Naive thymus-derived CD4-positive, alpha-beta T cell (primary cell): ENCODE measurements at regions not wholly inside any gene's neighbourhood (a gene's known extent, or its start where the extent isn't known, plus 50 kb on each side); places are given as distances from the start of the nearest gene placed in this dataset.

ENCODE experiments used
- ATAC-seq: fragments of 150-1000 bp; cut with Tn5 transposase; 2 replicates; pipeline ENCODE4 v1.10.0; 2021; ENCODE audit warnings: mild to moderate bottlenecking, moderate library complexity
- CTCF ChIA-PET: fragments of 350-600 bp; sonication (Branson Sonifier 250); formaldehyde crosslinking; loops from one replicate; lab custom pipeline; 2021; ENCODE audit warnings: antibody characterized with exemption; lab: Charles Lee
- POLR2A ChIA-PET: fragments of 350-600 bp; sonication (Branson Sonifier 250); formaldehyde crosslinking; loops from one replicate; lab custom pipeline; 2021; ENCODE audit warnings: antibody characterized with exemption, inconsistent platforms; lab: Charles Lee
- DNase-seq, 9 donors: peaks; one replicate each; pipeline versions ENCODE4 v3.0.0 to v3.0.0-alpha.2; 2020 to 2022; ENCODE audit warnings: mixed read lengths in 1 of 9
- H3K27ac ChIP-seq: one replicate; pipeline ENCODE4 v1.7.0; 2013; ENCODE audit warnings: mild to moderate bottlenecking, low read depth, low read length, moderate library complexity
- H3K27me3 ChIP-seq, 2 donors: one replicate each; pipeline ENCODE4 v1.7.0; 2013; ENCODE audit warnings: low read length in 2 of 2, mild to moderate bottlenecking in 2 of 2, moderate library complexity in 2 of 2; ENCODE audit not compliant: control insufficient read depth in 2 of 2, insufficient read depth in 2 of 2
- H3K36me3 ChIP-seq, 3 experiments: 1 replicate in 2 of 3; 2 replicates in 1 of 3; pipeline ENCODE4 v1.7.0; 2013; ENCODE audit warnings: low read length in 3 of 3, mild to moderate bottlenecking in 3 of 3, moderate library complexity in 1 of 3; ENCODE audit not compliant: insufficient read depth in 3 of 3, control insufficient read depth in 2 of 3
- H3K4me1 ChIP-seq, 2 donors: one replicate each; pipeline ENCODE4 v1.7.0; 2013; ENCODE audit warnings: low read length in 2 of 2, mild to moderate bottlenecking in 2 of 2, moderate library complexity in 1 of 2; ENCODE audit not compliant: control insufficient read depth in 2 of 2, insufficient read depth in 2 of 2
- H3K4me3 ChIP-seq: 2 replicates; pipeline ENCODE4 v1.7.0; 2013; ENCODE audit warnings: mild to moderate bottlenecking, low read length
- H3K9me3 ChIP-seq, 3 experiments: 1 replicate in 2 of 3; 2 replicates in 1 of 3; pipeline ENCODE4 v1.7.0; 2013; ENCODE audit warnings: low read length in 3 of 3; ENCODE audit not compliant: control insufficient read depth in 2 of 3
- H3K27ac Mint-ChIP-seq, 9 donors: one replicate each; pipeline ENCODE4 v1.8.0; 2020 to 2022; ENCODE audit warnings: mixed read lengths in 9 of 9, mild to moderate bottlenecking in 8 of 9, moderate library complexity in 5 of 9, inconsistent platforms in 2 of 9
- H3K27me3 Mint-ChIP-seq, 5 donors: one replicate each; pipeline ENCODE4 v1.8.0; 2021 to 2022; ENCODE audit warnings: mixed read lengths in 5 of 5, mild to moderate bottlenecking in 1 of 5
- H3K36me3 Mint-ChIP-seq, 5 donors: one replicate each; pipeline ENCODE4 v1.8.0; 2020 to 2022; ENCODE audit warnings: mixed read lengths in 5 of 5, mild to moderate bottlenecking in 3 of 5, inconsistent platforms in 1 of 5
- H3K4me1 Mint-ChIP-seq, 7 donors: one replicate each; pipeline ENCODE4 v1.8.0; 2020 to 2022; ENCODE audit warnings: mixed read lengths in 7 of 7, mild to moderate bottlenecking in 3 of 7, inconsistent platforms in 1 of 7
- H3K4me3 Mint-ChIP-seq, 10 donors: one replicate each; pipeline ENCODE4 v1.8.0; 2020 to 2022; ENCODE audit warnings: mild to moderate bottlenecking in 10 of 10, mixed read lengths in 10 of 10, moderate library complexity in 6 of 10, inconsistent platforms in 2 of 10
- H3K9me3 Mint-ChIP-seq, 11 donors: one replicate each; pipeline ENCODE4 v1.8.0; 2020 to 2022; ENCODE audit warnings: mixed read lengths in 11 of 11, mild to moderate bottlenecking in 4 of 11, inconsistent platforms in 1 of 11, moderate library complexity in 1 of 11
- intact Hi-C, 2 donors: fragments of 100-400 bp; cut with micrococcal nuclease; formaldehyde crosslinking; loops; one replicate each; pipeline ENCODE4 v1.15.1; 2023

DNA sequence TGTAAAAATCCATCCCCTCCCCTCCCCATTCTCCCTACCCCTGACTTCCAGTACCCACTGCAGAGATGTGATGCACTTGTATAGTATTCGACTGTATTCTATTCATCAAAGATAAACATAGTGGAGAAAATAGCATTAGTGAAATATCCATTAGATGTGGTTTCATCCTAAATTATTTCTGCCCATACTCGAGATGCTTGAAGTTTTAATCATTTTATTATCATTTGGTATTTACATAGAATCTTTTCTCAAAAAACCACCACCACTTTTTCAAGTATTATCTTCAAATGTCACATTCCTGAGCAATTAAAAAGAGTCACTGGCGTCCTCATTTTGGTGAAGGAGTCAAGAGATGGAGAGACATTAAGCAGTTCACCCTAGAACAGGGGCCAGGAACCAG is 181.9 kb downstream of the HAO1 start:
- no peaks in the 10 kb centered on the region for H3K36me3 ChIP-seq
- no peak overlapping the region for H3K4me3 ChIP-seq
- Mint-ChIP-seq H3K4me1 (no peaks in the 10 kb centered on the region), H3K27me3 (no peaks in the 10 kb centered on the region), H3K27ac (no peak overlapping the region), H3K9me3 (peaks cover 0 to 7% (median 2%) of the 10 kb centered on the region in 11 donors), H3K36me3 (no peaks in the 10 kb centered on the region), H3K4me3 (no peak overlapping the region)
- ChIA-PET CTCF (no interaction called here), POLR2A (no interaction called here)
- intact Hi-C loops: no loop called here
- H3K4me1 ChIP-seq: no peaks in the 10 kb centered on the region
- H3K27me3 ChIP-seq: no peaks in the 10 kb centered on the region
- ATAC-seq (no peak), DNase-seq (no peak)
- no peaks in the 10 kb centered on the region for H3K9me3 ChIP-seq
- no peak overlapping the region for H3K27ac ChIP-seq

DNA sequence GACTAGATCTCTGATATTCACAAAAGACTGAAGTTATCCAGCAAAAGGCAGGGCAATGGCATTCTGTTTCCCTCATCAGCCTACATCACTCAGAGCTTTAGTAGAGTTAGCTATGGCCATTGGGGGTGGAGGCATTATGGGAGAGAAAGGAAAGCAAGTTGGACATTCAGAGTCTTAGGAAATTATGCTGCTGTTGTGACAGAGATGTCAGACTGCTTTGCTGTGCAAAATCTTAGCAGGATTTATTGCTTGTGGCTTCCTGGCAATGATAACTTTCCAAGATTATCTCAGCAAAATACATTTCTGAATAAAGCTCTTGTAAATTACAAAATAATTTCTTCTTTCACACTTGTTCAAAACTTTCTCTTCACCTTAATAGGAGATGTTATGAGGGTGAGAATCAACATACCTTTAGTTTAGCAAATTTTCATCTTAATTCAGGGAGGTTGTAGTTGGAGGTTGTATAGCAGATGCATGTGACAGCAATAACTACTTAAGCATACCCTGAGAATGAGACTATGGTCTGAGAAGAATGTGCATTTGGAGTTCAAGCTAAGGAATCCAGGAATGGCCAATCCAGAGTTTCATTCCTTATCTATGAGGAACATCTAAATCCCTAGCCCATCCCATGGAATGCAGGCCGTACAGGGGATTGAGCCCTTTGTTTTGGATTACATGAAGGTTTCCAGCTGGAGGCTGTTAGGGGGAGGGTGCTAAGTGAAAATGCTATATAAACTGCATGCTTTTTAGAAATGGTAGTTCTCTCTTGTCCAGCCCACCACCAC is 179.8 kb downstream of the HAO1 start:
- Histone ChIP-seq H3K27me3 (no peaks in the 10 kb centered on the region), H3K27ac (no peak overlapping the region), H3K9me3 (no peaks in the 10 kb centered on the region), H3K36me3 (no peaks in the 10 kb centered on the region), H3K4me3 (no peak overlapping the region), H3K4me1 (no peaks in the 10 kb centered on the region)
- ATAC-seq (no peak), DNase-seq (no peak)
- H3K9me3 Mint-ChIP-seq: peaks cover 0 to 6% (median 2%) of the 10 kb centered on the region in 11 donors
- no peaks in the 10 kb centered on the region for H3K36me3 Mint-ChIP-seq
- ChIA-PET CTCF (no interaction called here), POLR2A (no interaction called here)
- peaks cover 0 to 6% (median 0%) of the 10 kb centered on the region in 7 donors for H3K4me1 Mint-ChIP-seq
- no peaks in the 10 kb centered on the region for H3K27me3 Mint-ChIP-seq
- H3K27ac Mint-ChIP-seq: no peak overlapping the region
- no peak overlapping the region for H3K4me3 Mint-ChIP-seq
- intact Hi-C loops: no loop called here

- peaks cover 0 to 4% (median 0%) of the 10 kb centered on the region in 3 experiments for H3K9me3 ChIP-seq
- Mint-ChIP-seq H3K36me3 (no peaks in the 10 kb centered on the region), H3K4me1 (peaks cover 0 to 6% (median 0%) of the 10 kb centered on the region in 7 donors), H3K27ac (no peak overlapping the region), H3K4me3 (no peak overlapping the region), H3K27me3 (no peaks in the 10 kb centered on the region), H3K9me3 (peaks cover 0 to 11% (median 5%) of the 10 kb centered on the region in 11 donors)
- no peaks in the 10 kb centered on the region for H3K4me1 ChIP-seq
- CTCF ChIA-PET: no interaction called here
- intact Hi-C loops: no loop called here
- H3K27me3 ChIP-seq: no peaks in the 10 kb centered on the region
- DNase-seq: no peak
- POLR2A ChIA-PET: no interaction called here
- no peak for ATAC-seq
- H3K4me3 ChIP-seq: no peak overlapping the region
- no peak overlapping the region for H3K27ac ChIP-seq
- H3K36me3 ChIP-seq: no peaks in the 10 kb centered on the region
These were observed 175.0 kb downstream of the HAO1 start for GRCh38 chr20:7765221-7765620.

GRCh38 chr20:7770046-7770445 is 170.2 kb downstream of the HAO1 start:
- Histone ChIP-seq H3K4me1 (no peaks in the 10 kb centered on the region), H3K27ac (no peak overlapping the region), H3K4me3 (no peak overlapping the region), H3K9me3 (peaks cover 0 to 4% (median 0%) of the 10 kb centered on the region in 3 experiments), H3K27me3 (no peaks in the 10 kb centered on the region), H3K36me3 (no peaks in the 10 kb centered on the region)
- ChIA-PET POLR2A (no interaction called here), CTCF (no interaction called here)
- ATAC-seq (no peak), DNase-seq (no peak)
- intact Hi-C loops: no loop called here
- Mint-ChIP-seq H3K4me1 (peaks cover 0 to 9% (median 0%) of the 10 kb centered on the region in 7 donors), H3K9me3 (peaks cover 2 to 15% (median 6%) of the 10 kb centered on the region in 11 donors), H3K36me3 (peaks cover 0 to 2% (median 0%) of the 10 kb centered on the region in 5 donors), H3K27me3 (peaks cover 0 to 4% (median 0%) of the 10 kb centered on the region in 5 donors), H3K4me3 (no peak overlapping the region), H3K27ac (no peak overlapping the region)

DNA sequence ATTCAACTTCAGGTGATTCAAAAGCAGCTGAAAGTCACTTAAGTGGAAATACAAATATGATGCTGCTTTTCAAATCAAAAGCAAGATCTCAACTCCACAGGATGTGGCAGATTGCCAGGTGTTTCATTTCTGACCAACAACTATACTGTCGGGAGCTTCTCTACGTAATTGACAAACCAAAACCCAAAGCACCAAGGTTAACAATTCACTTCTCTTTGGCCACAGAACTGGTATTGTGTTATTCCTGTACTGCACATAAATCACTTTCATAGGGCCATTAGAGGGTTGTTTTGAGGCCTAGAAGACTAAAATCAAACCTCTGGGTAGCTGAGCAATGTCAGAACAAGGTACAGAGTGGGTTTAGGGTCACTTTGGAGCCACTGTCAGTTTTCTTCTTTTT is 169.7 kb downstream of the HAO1 start:
- H3K27ac ChIP-seq: no peak overlapping the region
- no peak for ATAC-seq
- Mint-ChIP-seq H3K9me3 (peaks cover 2 to 15% (median 6%) of the 10 kb centered on the region in 11 donors), H3K36me3 (peaks cover 0 to 2% (median 0%) of the 10 kb centered on the region in 5 donors), H3K4me1 (peaks cover 0 to 8% (median 0%) of the 10 kb centered on the region in 7 donors), H3K27me3 (peaks cover 0 to 4% (median 0%) of the 10 kb centered on the region in 5 donors), H3K27ac (no peak overlapping the region), H3K4me3 (no peak overlapping the region)
- intact Hi-C loops: no loop called here
- H3K4me1 ChIP-seq: no peaks in the 10 kb centered on the region
- CTCF ChIA-PET: no interaction called here
- H3K36me3 ChIP-seq: no peaks in the 10 kb centered on the region
- POLR2A ChIA-PET: no interaction called here
- peaks cover 0 to 4% (median 0%) of the 10 kb centered on the region in 3 experiments for H3K9me3 ChIP-seq
- no peaks in the 10 kb centered on the region for H3K27me3 ChIP-seq
- H3K4me3 ChIP-seq: no peak overlapping the region
- no peak for DNase-seq

DNA sequence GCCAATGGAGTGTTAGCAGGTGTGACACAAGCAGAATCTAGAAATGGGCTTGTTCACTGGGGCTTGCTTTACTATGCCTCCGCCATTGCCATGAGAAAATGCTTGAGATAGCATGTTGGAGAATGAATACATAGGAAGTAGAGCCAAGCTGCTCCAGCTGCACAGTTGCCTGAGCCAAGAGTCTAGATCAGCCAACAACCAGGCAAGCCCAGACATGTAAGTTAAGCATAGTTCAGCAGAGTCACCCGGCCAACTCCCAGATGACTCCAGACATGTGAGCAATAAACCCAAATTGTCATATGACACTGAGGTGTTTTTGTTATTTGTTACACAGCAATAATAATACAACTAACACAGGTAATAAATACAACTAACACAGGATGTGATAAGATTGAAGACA is 167.9 kb downstream of the HAO1 start:
- peaks cover 0 to 8% (median 0%) of the 10 kb centered on the region in 7 donors for H3K4me1 Mint-ChIP-seq
- intact Hi-C loops: no loop called here
- POLR2A ChIA-PET: no interaction called here

DNA sequence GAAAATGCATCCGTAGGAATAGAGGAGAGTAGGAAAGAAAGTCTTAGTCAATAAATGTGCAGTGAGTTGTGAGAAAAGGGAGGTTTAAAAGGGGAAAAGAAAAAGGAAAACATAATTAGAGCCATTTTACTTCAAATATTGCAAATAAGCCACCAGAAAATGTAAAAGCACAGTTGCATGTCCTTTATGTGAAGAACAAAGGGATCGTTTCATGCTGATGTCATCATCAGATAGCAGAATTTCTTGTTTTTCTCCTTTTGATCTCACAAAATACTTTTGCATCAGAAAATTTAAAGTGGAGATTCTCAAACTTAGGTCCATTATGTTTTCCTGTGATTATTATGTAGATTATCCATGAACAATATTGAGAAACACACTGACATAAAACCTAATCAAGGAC is 166.7 kb downstream of the HAO1 start:
- H3K4me1 Mint-ChIP-seq: peaks cover 0 to 8% (median 0%) of the 10 kb centered on the region in 7 donors
- H3K27ac Mint-ChIP-seq: no peak overlapping the region
- H3K4me3 ChIP-seq: no peak overlapping the region
- POLR2A ChIA-PET: no interaction called here
- H3K27me3 ChIP-seq: no peaks in the 10 kb centered on the region
- no peaks in the 10 kb centered on the region for H3K4me1 ChIP-seq
- peaks cover 0 to 4% (median 0%) of the 10 kb centered on the region in 5 donors for H3K36me3 Mint-ChIP-seq
- intact Hi-C loops: no loop called here
- ATAC-seq: no peak
- no peak overlapping the region for H3K27ac ChIP-seq
- no peak for DNase-seq
- peaks cover 1 to 17% (median 9%) of the 10 kb centered on the region in 11 donors for H3K9me3 Mint-ChIP-seq
- CTCF ChIA-PET: no interaction called here
- peaks cover 0 to 4% (median 0%) of the 10 kb centered on the region in 5 donors for H3K27me3 Mint-ChIP-seq
- H3K9me3 ChIP-seq: peaks cover 0 to 6% (median 0%) of the 10 kb centered on the region in 3 experiments
- no peaks in the 10 kb centered on the region for H3K36me3 ChIP-seq
- no peak overlapping the region for H3K4me3 Mint-ChIP-seq

More for the DNA sequence above, 167.9 kb downstream of the HAO1 start:
- Histone ChIP-seq H3K27ac (no peak overlapping the region), H3K4me1 (no peaks in the 10 kb centered on the region), H3K4me3 (no peak overlapping the region), H3K36me3 (no peaks in the 10 kb centered on the region), H3K27me3 (no peaks in the 10 kb centered on the region), H3K9me3 (peaks cover 0 to 10% (median 0%) of the 10 kb centered on the region in 3 experiments)
- Mint-ChIP-seq H3K36me3 (peaks cover 0 to 4% (median 0%) of the 10 kb centered on the region in 5 donors), H3K9me3 (peaks cover 1 to 15% (median 10%) of the 10 kb centered on the region in 11 donors), H3K4me3 (no peak overlapping the region), H3K27ac (no peak overlapping the region), H3K27me3 (peaks cover 0 to 4% (median 0%) of the 10 kb centered on the region in 5 donors)
- ATAC-seq (no peak), DNase-seq (no peak)
- CTCF ChIA-PET: no interaction called here
